Endothelial cell of umbilical vein (primary cell): ENCODE measurements at regions not wholly inside any gene's neighbourhood (a gene's known extent, or its start where the extent isn't known, plus 50 kb on each side); places are given as distances from the start of the nearest gene placed in this dataset.

Experiments used
- BruUV-seq: library from RNA; stranded (reverse); fragments of 400-500 nt; replicated peaks from 2 replicates; lab custom pipeline; 2021; lab: Mats Ljungman, UMichigan
- CTCF ChIA-PET: fragments of 300-600, 350-600 bp; sonication (Branson Sonifier 250); formaldehyde crosslinking; loops from one replicate; lab custom pipeline; 2021; ENCODE audit warnings: antibody characterized with exemption, inconsistent platforms; lab: Charles Lee
- POLR2A ChIA-PET: fragments of 300-600, 350-600 bp; sonication (Branson Sonifier 250); formaldehyde crosslinking; loops from one replicate; lab custom pipeline; 2021; ENCODE audit warnings: antibody characterized with exemption, inconsistent platforms; lab: Charles Lee
- DNase-seq: peaks from one replicate; pipeline ENCODE4 v3.0.0-alpha.2; 2011; ENCODE audit warnings: low read depth, low spot score
- FAIRE-seq: peaks from 2 replicates; lab custom pipeline; 2011; peaks lifted over from hg19 to GRCh38; lab: Jason Lieb, UNC
- H2AFZ ChIP-seq: 2 replicates; pipeline ENCODE4 v1.6.0; 2012; ENCODE audit warnings: low read depth, low read length, control low read depth, inconsistent platforms
- H3K27ac ChIP-seq: 2 replicates; pipeline ENCODE4 v1.5.1; 2011; ENCODE audit warnings: low read depth, mild to moderate bottlenecking, control low read depth, low read length, moderate library complexity; ENCODE audit not compliant: insufficient read depth
- H3K27me3 ChIP-seq, 2 experiments: 2 replicates each; pipeline versions ENCODE4 v1.6.0 to v1.6.1; 2011; ENCODE audit warnings: low read length in 2 of 2, mixed read lengths in 1 of 2; ENCODE audit not compliant: control insufficient read depth in 2 of 2, insufficient read depth in 2 of 2
- H3K36me3 ChIP-seq, 2 experiments: 2 replicates in 1 of 2; 3 replicates in 1 of 2; pipeline ENCODE4 v1.5.1; 2011; ENCODE audit warnings: low read length in 2 of 2, mild to moderate bottlenecking in 1 of 2, moderate library complexity in 1 of 2; ENCODE audit not compliant: control insufficient read depth in 2 of 2, insufficient read depth in 2 of 2; ENCODE audit errors: extremely low read depth in 1 of 2
- H3K4me1 ChIP-seq: 3 replicates; pipeline ENCODE4 v1.5.1; 2011; ENCODE audit warnings: mild to moderate bottlenecking, low read length; ENCODE audit not compliant: control insufficient read depth, insufficient read depth; ENCODE audit errors: extremely low read depth
- H3K4me2 ChIP-seq: 2 replicates; pipeline ENCODE4 v1.6.1; 2011; ENCODE audit warnings: low read length, control low read depth, mixed read lengths; ENCODE audit not compliant: insufficient read depth
- H3K4me3 ChIP-seq, 3 experiments: fragments of 200-600 bp in 1 of 3; sonication (generic), shearing (Covaris generic) in 1 of 3; replicated peaks in 1 of 3; 2 replicates each; pipeline ENCODE4 v1.5.1; 2011 to 2016; ENCODE audit warnings: control low read depth in 3 of 3, low read length in 3 of 3, mild to moderate bottlenecking in 2 of 3, inconsistent platforms in 1 of 3, low read depth in 1 of 3, moderate library complexity in 1 of 3; ENCODE audit not compliant: insufficient read depth in 1 of 3
- H3K79me2 ChIP-seq: 2 replicates; pipeline ENCODE4 v1.6.0; 2012; ENCODE audit warnings: low read length, inconsistent platforms; ENCODE audit not compliant: control insufficient read depth, insufficient read depth
- H3K9ac ChIP-seq: replicated peaks from 2 replicates; pipeline ENCODE3; 2011; ENCODE audit warnings: low read length, control low read depth; ENCODE audit not compliant: insufficient read depth; ENCODE audit errors: extremely low read depth
- H3K9me1 ChIP-seq: replicated peaks from 3 replicates; pipeline ENCODE4 v1.6.0; 2011; ENCODE audit warnings: mild to moderate bottlenecking, low read length; ENCODE audit not compliant: control insufficient read depth, insufficient read depth; ENCODE audit errors: extremely low read depth
- H3K9me3 ChIP-seq: replicated peaks from 2 replicates; pipeline ENCODE4 v1.5.1; 2012; ENCODE audit warnings: low read length, inconsistent platforms; ENCODE audit not compliant: control insufficient read depth, insufficient read depth
- H4K20me1 ChIP-seq: replicated peaks from 2 replicates; pipeline ENCODE3; 2011; ENCODE audit warnings: mild to moderate bottlenecking, low read length; ENCODE audit not compliant: control insufficient read depth, insufficient read depth; ENCODE audit errors: extremely low read depth
- EZH2 ChIP-seq: IDR thresholded peaks from 2 replicates; pipeline ENCODE4 v1.6.1; 2012; ENCODE audit warnings: borderline replicate concordance, low read depth, mild to moderate bottlenecking, moderate library complexity, low read length, inconsistent platforms; ENCODE audit not compliant: severe bottlenecking
- FOS ChIP-seq: IDR thresholded peaks from 2 replicates; pipeline ENCODE4 v1.6.1; 2011; ENCODE audit warnings: mild to moderate bottlenecking, low read length, moderate library complexity, borderline replicate concordance; ENCODE audit not compliant: insufficient read depth
- GATA2 ChIP-seq: IDR thresholded peaks from 2 replicates; pipeline ENCODE4 v1.7.0; 2011; ENCODE audit warnings: low read depth, mild to moderate bottlenecking, moderate library complexity, mixed read lengths, low read length; ENCODE audit not compliant: insufficient read length, insufficient read depth
- JUN ChIP-seq: IDR thresholded peaks from 2 replicates; pipeline ENCODE4 v1.6.1; 2011; ENCODE audit warnings: borderline replicate concordance, low read depth; ENCODE audit not compliant: insufficient read length, insufficient read depth
- MYC ChIP-seq: IDR thresholded peaks from one replicate; pipeline ENCODE4 v1.6.1; 2011; ENCODE audit warnings: mild to moderate bottlenecking, low read depth, low read length
- POLR2A ChIP-seq: IDR thresholded peaks from 2 replicates; pipeline ENCODE4 v1.6.1; 2012; ENCODE audit warnings: low read depth, mild to moderate bottlenecking, control low read depth, low read length
- POLR2AphosphoS5 ChIP-seq: IDR thresholded peaks from 2 replicates; pipeline ENCODE4 v1.6.1; 2012; ENCODE audit warnings: low read depth, mild to moderate bottlenecking, control low read depth, low read length, moderate library complexity; ENCODE audit not compliant: insufficient read depth
- dilution Hi-C: fragments of 300-500 bp; cut with MboI; formaldehyde crosslinking; loops from one replicate; pipeline ENCODE4 v1.15.0; 2019; ENCODE audit warnings: low sequenced_read_pairs; ENCODE audit not compliant: extremely low pct_ligation_motif_present
- intact Hi-C: fragments of 100-400 bp; cut with micrococcal nuclease; formaldehyde crosslinking; loops from one replicate; pipeline ENCODE4 v1.10.0; 2022
- TF ChIP-seq, protein P1 (sequence below), 2 donors: IDR thresholded peaks; 1 replicate in 1 of 2; 2 replicates in 1 of 2; pipeline ENCODE4 v1.5.1; 2011; ENCODE audit warnings: low read length in 2 of 2, mild to moderate bottlenecking in 2 of 2, moderate library complexity in 2 of 2, control low read depth in 1 of 2, inconsistent platforms in 1 of 2, low read depth in 1 of 2; ENCODE audit not compliant: insufficient read depth in 1 of 2; ENCODE audit errors: extremely low read depth in 1 of 2
- TF ChIP-seq, protein P2 (sequence below): IDR thresholded peaks from 2 replicates; pipeline ENCODE4 v1.6.1; 2011; ENCODE audit not compliant: insufficient read depth, insufficient read length

DNA sequence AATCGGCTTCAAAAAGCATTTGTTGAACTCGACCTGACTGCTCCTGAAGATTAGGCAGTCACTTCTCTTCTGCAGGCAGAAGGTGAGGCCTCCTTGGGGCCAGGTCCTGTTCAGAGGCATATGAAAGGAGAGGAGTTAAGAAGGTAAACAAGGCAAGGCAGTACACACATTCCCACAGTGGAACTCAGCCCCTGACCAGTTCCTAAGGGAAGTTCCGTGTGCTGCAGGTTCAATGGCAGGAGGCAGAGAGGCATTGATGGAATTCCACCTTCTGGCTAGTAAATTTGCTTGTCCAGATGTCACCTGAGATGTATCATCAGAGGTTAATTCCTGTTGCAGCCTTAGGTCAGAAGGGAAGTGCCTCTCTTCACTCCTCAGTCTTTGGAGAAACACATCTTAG is 337.0 kb upstream of the MTNR1B start:
- FAIRE-seq = no peak
- Histone ChIP-seq H3K4me3 (no peak overlapping the region), H3K4me1 (no peaks in the 10 kb centered on the region), H3K4me2 (no peak overlapping the region), H3K9ac (no peak overlapping the region), H3K79me2 (no peaks in the 10 kb centered on the region), H2AFZ (no peak overlapping the region), H3K9me1 (no peaks in the 10 kb centered on the region), H3K36me3 (no peaks in the 10 kb centered on the region), H3K9me3 (peaks cover 10% of the 10 kb centered on the region), H3K27ac (no peak overlapping the region), H3K27me3 (no peaks in the 10 kb centered on the region), H4K20me1 (no peaks in the 10 kb centered on the region)
- no TSS peak for BruUV-seq
- dilution Hi-C loops (no loop called here), intact Hi-C loops (no loop called here)
- TF ChIP-seq EZH2 = no peak
- TF ChIP-seq POLR2A = no peak
- CTCF ChIA-PET = no interaction called here
- POLR2A ChIA-PET = no interaction called here
- no peak for DNase-seq

DNA sequence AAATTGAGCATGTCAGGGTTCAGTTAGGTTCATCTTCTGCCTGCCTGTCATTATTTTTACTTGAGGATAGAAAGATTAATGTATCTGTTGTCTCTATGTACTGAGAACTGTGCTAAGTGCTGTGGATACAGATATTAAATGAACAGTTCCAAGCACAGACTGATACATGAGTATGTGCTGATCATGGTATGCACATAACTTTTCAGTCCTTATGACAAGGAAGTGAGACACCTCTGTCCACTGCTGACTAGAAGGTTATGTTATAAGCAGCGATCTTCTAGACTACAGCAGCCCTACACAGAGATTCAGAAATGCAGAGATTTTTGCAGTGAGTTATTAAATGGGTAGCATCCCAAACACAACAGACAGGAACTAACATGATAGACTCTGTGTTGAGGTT is 335.6 kb upstream of the MTNR1B start:
- H3K36me3 ChIP-seq = no peaks in the 10 kb centered on the region
- no peak overlapping the region for H3K9ac ChIP-seq
- intact Hi-C loops = no loop called here
- peaks cover 8% of the 10 kb centered on the region for H3K9me3 ChIP-seq
- H2AFZ ChIP-seq = no peak overlapping the region
- no peak overlapping the region for H3K27ac ChIP-seq
- H3K4me2 ChIP-seq = no peak overlapping the region
- TF ChIP-seq POLR2AphosphoS5 = no peak
- TF ChIP-seq POLR2A = no peak
- TF ChIP-seq JUN = no peak
- no peak for TF ChIP-seq FOS
- TF ChIP-seq, protein P1, sequence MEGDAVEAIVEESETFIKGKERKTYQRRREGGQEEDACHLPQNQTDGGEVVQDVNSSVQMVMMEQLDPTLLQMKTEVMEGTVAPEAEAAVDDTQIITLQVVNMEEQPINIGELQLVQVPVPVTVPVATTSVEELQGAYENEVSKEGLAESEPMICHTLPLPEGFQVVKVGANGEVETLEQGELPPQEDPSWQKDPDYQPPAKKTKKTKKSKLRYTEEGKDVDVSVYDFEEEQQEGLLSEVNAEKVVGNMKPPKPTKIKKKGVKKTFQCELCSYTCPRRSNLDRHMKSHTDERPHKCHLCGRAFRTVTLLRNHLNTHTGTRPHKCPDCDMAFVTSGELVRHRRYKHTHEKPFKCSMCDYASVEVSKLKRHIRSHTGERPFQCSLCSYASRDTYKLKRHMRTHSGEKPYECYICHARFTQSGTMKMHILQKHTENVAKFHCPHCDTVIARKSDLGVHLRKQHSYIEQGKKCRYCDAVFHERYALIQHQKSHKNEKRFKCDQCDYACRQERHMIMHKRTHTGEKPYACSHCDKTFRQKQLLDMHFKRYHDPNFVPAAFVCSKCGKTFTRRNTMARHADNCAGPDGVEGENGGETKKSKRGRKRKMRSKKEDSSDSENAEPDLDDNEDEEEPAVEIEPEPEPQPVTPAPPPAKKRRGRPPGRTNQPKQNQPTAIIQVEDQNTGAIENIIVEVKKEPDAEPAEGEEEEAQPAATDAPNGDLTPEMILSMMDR (IDR thresholded peaks at IDR 0.05; ENCODE audit: extremely low read depth in 1 of 2, insufficient read depth in 1 of 2, low read depth in 1 of 2, low read length in 2 of 2) = no peak
- TF ChIP-seq GATA2 = no peak
- TF ChIP-seq MYC = no peak
- TF ChIP-seq, protein P2, sequence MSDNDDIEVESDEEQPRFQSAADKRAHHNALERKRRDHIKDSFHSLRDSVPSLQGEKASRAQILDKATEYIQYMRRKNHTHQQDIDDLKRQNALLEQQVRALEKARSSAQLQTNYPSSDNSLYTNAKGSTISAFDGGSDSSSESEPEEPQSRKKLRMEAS = no peak
- TF ChIP-seq EZH2 = no peak
- POLR2A ChIA-PET = no interaction called here
- dilution Hi-C loops = no loop called here
- no TSS peak for BruUV-seq
- CTCF ChIA-PET = no interaction called here
- no peak overlapping the region for H3K4me3 ChIP-seq
- no peaks in the 10 kb centered on the region for H4K20me1 ChIP-seq
- H3K79me2 ChIP-seq = no peaks in the 10 kb centered on the region
- DNase-seq = no peak
- H3K27me3 ChIP-seq = no peaks in the 10 kb centered on the region
- no peak for FAIRE-seq
- H3K4me1 ChIP-seq = no peaks in the 10 kb centered on the region
- H3K9me1 ChIP-seq = no peaks in the 10 kb centered on the region
